Brain microvascular endothelial cell (primary cell): ENCODE measurements at regions not wholly inside any gene's neighbourhood (a gene's known extent, or its start where the extent isn't known, plus 50 kb on each side); places are given as distances from the start of the nearest gene placed in this dataset.

Experiments
- DNase-seq: peaks from one replicate; pipeline ENCODE4 v3.0.0-alpha.2; 2020
- H3K27ac ChIP-seq: fragments of 250-450 bp; sonication (Bioruptor Pico); 2 replicates; pipeline ENCODE4 v1.5.1; 2020; ENCODE audit warnings: mild to moderate bottlenecking, moderate library complexity
- H3K27me3 ChIP-seq: fragments of 250-450 bp; sonication (Bioruptor Pico); replicated peaks from 2 replicates; pipeline ENCODE4 v1.5.1; 2020; ENCODE audit warnings: mild to moderate bottlenecking
- H3K36me3 ChIP-seq: fragments of 250-450 bp; sonication (Bioruptor Pico); replicated peaks from 2 replicates; pipeline ENCODE4 v1.5.1; 2020; ENCODE audit warnings: mild to moderate bottlenecking
- H3K4me3 ChIP-seq: 2 replicates; pipeline ENCODE4 v1.5.1; 2011; ENCODE audit warnings: low read depth, mild to moderate bottlenecking, control low read depth, low read length, moderate library complexity
- in situ Hi-C: cut with HindIII; loops from 2 replicates; pipeline ENCODE4 v1.10.0; 2017; ENCODE audit warnings: low sequenced_read_pairs, low pct_ligation_motif_present
- TF ChIP-seq, protein P1 (sequence below): IDR thresholded peaks from 2 replicates; pipeline ENCODE4 v1.5.1; 2011; ENCODE audit warnings: low read depth, mild to moderate bottlenecking, moderate library complexity, low read length, control low read depth, inconsistent platforms; ENCODE audit errors: missing control alignments

- Histone ChIP-seq H3K27ac (no peak overlapping the region), H3K4me3 (no peak overlapping the region), H3K36me3 (no peaks in the 10 kb centered on the region), H3K27me3 (no peaks in the 10 kb centered on the region)
- in situ Hi-C loops, result no loop called here
- TF ChIP-seq, protein P1, sequence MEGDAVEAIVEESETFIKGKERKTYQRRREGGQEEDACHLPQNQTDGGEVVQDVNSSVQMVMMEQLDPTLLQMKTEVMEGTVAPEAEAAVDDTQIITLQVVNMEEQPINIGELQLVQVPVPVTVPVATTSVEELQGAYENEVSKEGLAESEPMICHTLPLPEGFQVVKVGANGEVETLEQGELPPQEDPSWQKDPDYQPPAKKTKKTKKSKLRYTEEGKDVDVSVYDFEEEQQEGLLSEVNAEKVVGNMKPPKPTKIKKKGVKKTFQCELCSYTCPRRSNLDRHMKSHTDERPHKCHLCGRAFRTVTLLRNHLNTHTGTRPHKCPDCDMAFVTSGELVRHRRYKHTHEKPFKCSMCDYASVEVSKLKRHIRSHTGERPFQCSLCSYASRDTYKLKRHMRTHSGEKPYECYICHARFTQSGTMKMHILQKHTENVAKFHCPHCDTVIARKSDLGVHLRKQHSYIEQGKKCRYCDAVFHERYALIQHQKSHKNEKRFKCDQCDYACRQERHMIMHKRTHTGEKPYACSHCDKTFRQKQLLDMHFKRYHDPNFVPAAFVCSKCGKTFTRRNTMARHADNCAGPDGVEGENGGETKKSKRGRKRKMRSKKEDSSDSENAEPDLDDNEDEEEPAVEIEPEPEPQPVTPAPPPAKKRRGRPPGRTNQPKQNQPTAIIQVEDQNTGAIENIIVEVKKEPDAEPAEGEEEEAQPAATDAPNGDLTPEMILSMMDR, result no peak
- no peak for DNase-seq
Observed at GRCh38 chr12:41636653-41637052, 448.5 kb downstream of the PDZRN4 start.

DNA sequence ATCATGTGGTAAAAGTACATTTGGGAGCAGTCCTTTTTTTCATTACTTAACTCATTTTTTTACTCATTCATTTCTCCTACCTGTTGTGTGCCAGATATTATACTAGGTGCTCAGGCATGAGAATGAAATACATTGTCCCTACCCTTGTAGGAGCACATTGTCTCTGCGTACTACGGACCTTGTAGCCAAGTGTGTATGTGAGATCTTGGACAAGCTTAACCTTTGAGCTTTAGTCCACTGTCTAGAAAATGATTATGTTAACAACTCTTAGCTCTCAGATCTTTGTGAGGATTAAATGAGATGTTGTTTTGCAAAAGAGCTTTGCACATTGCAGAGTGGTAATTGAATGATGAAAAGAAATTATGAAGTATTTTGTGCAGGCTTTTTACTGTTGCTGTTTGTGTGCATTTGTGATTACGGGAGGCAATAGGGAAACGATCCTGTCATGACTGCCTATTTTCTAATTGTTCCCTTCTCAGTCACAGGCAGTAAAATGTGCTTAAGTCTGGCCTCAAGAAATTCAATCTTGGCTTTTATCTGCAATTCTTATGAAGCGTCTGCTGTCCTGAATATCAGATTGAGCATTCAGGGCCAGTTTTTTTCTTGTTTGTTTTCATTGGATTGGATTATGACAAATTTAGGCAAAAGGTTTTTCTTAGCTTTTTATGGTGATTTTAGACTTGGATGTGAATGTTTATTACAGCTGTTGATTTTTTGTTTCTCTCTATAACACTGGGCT, 447.7 kb downstream of the PDZRN4 start:
- DNase-seq, result no peak
- no peak overlapping the region for H3K4me3 ChIP-seq
- in situ Hi-C loops, result no loop called here

GRCh38 chr12:41634091-41634490, 446.0 kb downstream of the PDZRN4 start:
- Histone ChIP-seq H3K27me3 (no peaks in the 10 kb centered on the region), H3K36me3 (no peaks in the 10 kb centered on the region), H3K27ac (no peak overlapping the region), H3K4me3 (no peak overlapping the region)
- no peak for DNase-seq
- TF ChIP-seq, protein P1, result no peak
- in situ Hi-C loops, result no loop called here

More for the DNA sequence above, 447.7 kb downstream of the PDZRN4 start:
- no peaks in the 10 kb centered on the region for H3K36me3 ChIP-seq
- H3K27ac ChIP-seq, result no peak overlapping the region
- TF ChIP-seq, protein P1, result no peak
- no peaks in the 10 kb centered on the region for H3K27me3 ChIP-seq

DNA sequence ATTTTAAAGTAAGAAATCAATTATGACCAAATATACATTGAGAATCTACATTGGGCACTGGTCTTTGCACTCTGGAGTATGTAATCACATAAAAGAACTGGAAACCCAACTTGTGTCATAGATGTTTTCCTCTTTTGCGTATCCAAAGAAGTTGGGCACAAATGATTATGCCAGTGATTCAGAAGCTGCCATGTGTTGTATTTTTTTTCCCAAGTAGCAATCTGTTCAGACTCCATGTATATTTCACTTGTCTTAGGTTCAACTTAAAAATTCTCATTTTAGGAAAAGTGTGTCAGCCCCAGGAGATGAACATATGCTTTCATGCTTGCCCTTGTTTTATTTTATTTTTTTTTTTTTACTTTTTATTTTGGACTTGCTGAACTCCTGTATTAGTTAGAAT, 441.5 kb downstream of the PDZRN4 start:
- in situ Hi-C loops, result no loop called here

DNA sequence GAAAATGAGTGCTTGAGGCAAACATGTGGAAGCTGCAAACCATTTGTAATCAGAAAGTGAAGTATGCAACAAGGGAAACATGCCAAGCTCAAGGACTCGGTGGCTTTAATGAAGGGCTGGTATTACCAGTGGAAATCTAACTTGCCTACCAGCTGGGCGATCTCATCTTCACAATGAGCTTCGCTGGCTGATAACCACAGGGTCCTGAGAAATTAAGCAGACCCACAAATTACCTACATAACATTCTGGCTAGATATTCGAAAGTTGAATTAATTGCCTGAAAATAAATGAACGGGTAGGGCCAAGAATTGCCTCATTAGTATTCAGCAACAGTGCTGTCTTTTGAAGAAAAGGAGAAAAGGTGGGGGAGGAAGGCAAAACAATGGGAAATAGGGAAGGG, 439.4 kb downstream of the PDZRN4 start:
- Histone ChIP-seq H3K27me3 (no peaks in the 10 kb centered on the region), H3K4me3 (no peak overlapping the region), H3K27ac (no peak overlapping the region), H3K36me3 (no peaks in the 10 kb centered on the region)
- DNase-seq, result no peak
- TF ChIP-seq, protein P1, result no peak
- in situ Hi-C loops, result no loop called here

More for the DNA sequence above, 441.5 kb downstream of the PDZRN4 start:
- Histone ChIP-seq H3K36me3 (no peaks in the 10 kb centered on the region), H3K27me3 (no peaks in the 10 kb centered on the region), H3K4me3 (no peak overlapping the region), H3K27ac (no peak overlapping the region)
- DNase-seq, result no peak
- TF ChIP-seq, protein P1, result no peak

- TF ChIP-seq, protein P1, result no peak
- H3K27ac ChIP-seq, result no peak overlapping the region
- no peaks in the 10 kb centered on the region for H3K27me3 ChIP-seq
- H3K36me3 ChIP-seq, result no peaks in the 10 kb centered on the region
- no peak for DNase-seq
- H3K4me3 ChIP-seq, result no peak overlapping the region
- in situ Hi-C loops, result no loop called here
Observed at GRCh38 chr12:41624571-41624970, 436.5 kb downstream of the PDZRN4 start.
